ENCODE measurements at regions not wholly inside any gene's neighbourhood (a gene's known extent, or its start where the extent isn't known, plus 50 kb on each side); places are given as distances from the start of the nearest gene placed in this dataset.

DNA sequence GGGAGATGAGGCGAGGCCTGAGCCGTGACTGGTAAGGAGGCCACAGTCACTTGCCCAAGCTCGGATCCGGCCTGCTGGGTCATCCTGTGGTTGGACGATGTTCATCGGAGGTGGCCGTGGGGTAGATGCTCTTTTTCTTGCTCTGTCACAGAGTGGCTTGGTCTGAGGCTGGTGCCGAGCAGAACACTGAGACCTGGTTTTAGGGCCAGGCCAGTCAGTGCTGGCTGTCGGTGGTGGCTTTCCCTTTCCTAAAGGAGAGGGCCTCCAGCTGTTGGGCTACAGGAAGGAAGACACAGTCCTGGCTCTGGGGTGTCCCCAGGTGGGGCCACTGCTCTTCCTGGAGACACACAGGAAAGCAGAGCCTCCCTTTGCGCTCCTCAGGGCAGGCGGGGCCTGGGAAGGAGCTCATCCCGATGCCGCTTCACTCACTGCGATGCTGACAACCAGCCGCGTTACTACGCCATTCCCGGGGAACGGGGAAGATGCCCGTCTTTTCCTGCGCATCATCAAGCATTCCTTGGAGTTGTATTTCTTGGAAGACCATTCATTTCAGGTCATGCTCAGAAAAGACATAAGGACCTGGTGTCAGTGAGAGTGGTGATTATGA is 254.8 kb upstream of the IRX4 start:
- DNase-seq = no peak

- peak in 1 of 2 experiments; percentile 59 for DNase-seq
Observed at GRCh38 chr5:2136728-2137333, 254.1 kb upstream of the IRX4 start.

GRCh38 chr5:2135833-2136232 is 253.1 kb upstream of the IRX4 start:
- no peak for DNase-seq

GRCh38 chr5:2135354-2135753 is 252.6 kb upstream of the IRX4 start:
- DNase-seq = no peak

- no peak for DNase-seq
Observed at GRCh38 chr5:2134543-2135292, 252.0 kb upstream of the IRX4 start.

- DNase-seq = no peak
Observed at GRCh38 chr5:2133936-2134335, 251.2 kb upstream of the IRX4 start.

DNA sequence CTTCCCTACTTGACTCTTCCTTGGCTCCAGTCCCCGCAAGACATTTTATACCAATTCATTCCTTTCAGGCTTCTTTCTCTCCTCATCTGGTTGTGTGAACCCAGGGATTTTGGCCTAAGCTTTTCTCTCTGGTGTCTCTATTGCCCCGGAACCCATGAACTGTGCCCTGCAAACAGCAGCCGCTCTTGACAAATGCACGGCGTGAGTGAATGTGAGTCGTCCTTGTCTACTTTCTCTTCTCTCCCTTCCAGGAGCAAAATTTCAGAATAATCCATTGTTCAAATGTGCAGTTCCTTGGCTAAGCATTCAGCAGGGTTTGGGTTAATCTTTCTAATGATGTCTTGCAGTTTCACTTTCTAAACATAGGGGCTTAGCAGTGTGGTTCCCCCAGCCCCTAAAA is 250.4 kb upstream of the IRX4 start:
- no peak for DNase-seq

DNA sequence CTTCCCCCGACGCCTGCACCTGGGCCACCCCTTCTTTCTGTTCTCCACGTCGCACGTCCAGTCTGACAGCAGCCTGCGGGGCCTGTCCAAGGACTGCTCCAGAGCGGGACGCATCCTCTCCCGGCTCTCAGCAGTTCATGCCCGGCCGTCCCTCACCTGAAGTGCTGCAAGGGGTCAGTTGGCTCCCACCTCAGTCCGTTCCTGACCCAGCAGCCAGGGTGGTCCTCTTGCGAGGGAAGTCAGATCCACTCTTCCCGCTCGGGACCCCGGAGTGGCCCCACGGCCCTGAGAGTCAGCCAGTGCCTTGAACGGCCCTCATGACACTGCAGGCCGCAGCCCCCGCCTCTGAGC is 249.7 kb upstream of the IRX4 start:
- DNase-seq = no peak

- no peak for DNase-seq
Observed at GRCh38 chr5:2131826-2132496, 249.2 kb upstream of the IRX4 start.

DNA sequence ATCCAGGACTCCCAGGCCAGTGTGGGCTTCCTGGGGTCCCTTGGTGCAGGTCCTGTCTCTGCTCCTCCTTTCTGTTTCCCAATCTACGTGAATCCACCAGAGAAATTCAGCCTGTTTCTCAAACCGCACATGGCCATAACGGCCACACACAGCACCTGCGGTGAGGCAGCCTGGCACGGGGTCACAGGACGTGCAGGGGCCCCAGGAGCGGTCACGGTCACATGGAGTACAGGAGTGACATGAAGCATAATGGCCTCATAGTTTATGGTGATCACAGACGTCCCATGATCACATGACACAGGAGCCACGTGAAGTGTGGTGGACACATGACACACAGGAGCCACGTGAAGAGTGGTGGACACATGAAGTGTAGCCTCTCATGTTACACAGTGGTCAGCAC is 248.5 kb upstream of the IRX4 start:
- DNase-seq = no peak

GRCh38 chr5:2130361-2130760 is 247.6 kb upstream of the IRX4 start:
- DNase-seq = no peak

GRCh38 chr5:2129568-2130272 is 247.0 kb upstream of the IRX4 start:
- DNase-seq = no peak

DNA sequence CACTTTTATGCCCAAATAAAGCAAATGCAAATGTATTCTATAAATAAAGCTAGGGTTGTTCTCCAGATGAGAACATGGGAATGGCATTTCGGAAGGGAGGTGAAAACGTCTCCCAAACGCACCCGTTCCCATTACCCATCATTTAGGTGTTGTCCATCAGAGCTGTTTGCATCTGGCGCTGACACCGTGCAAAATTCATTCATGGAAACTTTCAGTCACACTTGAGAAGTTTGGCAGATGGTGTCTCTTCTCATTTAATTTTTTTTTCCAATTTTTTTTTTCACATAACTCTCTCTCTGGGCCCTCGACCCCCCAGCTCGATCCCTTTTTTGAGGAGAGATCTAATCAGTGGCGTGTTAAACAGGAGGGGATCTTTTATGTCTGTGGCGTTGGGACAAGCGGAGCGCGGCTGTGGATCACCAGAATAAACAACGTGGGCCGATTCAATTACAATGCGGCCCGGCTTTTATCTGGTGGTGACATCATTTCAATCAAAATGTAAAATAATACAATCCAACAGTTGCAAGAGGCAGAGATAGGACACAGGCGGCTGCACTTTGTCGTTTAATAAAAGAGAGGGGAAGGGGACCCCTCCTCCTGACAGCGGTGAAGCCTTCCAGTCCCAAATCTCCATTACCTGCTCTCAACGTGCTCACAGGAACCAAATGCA is 246.1 kb upstream of the IRX4 start:
- DNase-seq = no peak

DNA sequence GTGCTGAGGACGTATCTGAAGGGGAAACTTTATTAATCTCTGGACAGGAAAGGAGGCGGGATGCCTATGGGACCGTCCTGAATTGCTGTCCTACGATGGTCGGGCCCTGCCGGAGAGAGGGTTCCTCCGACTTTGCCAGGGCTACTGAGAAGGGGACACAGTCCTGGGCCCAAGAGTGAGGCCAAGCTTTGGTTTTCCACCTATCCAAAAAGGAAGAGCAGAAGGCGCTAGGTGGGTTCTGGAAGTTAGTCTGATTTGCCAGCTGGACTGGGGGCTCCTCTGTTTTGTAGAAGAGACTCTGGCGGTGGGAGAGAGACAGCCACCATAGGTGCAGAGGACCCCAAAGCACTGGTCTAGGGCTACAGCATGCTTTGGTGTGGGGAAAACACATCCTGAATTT is 243.8 kb upstream of the IRX4 start:
- DNase-seq = no peak

GRCh38 chr5:2125901-2126265 is 243.2 kb upstream of the IRX4 start:
- no peak for DNase-seq

DNA sequence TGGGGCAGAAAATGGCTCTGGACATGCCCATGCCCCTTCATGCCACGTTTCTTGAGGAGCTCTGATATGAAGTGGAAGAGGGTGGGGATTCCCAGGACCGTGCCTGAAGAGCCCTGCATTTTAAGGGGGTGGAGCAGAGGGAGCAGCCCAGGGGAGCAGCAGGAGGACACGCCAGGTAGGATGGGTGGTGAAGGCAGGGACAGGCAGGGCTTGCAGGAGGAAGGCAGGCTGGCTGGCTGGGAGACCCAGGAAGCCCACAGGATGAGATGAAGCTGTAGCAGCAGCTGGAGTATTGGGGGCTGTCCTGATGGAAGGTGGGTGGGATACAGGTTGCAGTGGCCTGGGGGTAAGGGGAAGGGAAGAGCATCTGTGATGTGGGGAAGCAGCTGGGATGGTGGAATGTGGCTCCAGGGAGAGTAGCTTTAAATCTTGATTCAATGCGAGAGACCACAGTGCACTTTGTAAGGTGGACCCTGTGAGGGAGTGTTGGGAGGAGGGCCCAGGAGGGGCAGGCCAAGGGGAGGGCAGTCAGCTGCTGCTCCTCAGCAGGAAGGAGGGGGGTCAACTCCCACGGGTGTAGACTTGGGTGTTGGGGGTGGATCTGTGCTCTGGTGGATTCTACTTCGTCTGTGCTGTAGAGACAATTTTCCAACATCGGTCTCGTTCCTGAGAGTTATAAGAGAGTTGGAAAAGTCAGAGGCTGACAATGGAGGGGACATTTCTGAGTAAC is 242.6 kb upstream of the IRX4 start:
- no peak for DNase-seq

DNA sequence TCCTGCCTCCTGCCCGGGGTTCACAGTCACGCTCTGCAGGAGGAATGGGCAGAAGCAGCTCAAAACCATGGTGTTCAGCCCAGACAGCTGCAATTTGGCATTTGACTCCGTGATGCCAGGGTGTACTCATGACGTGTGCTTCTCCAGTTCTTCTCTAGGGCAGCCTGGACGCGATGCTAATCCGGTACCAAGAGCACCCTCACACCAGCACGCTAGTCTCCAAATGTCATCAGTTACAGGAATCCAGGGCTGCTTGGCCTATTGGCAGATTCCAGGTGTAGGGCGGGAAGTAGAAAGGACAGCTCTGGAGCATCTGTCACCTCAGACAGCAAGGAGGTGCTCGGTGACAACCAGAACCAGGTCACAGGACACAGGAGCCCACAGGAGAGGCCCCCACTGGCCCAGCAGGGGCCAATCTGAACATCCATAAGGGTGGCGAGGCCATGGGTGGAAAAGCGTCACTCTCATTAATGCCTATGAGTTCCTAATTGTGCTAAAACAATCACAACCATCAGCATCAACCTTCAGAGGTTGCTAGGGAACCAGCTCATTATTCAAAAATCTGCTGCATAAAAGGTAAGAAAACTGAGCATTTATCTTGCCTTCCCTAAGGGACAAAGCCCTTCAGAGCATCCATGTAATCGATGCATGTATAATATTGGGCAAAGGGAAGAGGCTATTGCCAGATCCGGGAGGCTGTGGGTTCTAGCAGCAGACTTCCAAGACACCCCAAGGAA is 241.9 kb upstream of the IRX4 start:
- no peak for DNase-seq

DNA sequence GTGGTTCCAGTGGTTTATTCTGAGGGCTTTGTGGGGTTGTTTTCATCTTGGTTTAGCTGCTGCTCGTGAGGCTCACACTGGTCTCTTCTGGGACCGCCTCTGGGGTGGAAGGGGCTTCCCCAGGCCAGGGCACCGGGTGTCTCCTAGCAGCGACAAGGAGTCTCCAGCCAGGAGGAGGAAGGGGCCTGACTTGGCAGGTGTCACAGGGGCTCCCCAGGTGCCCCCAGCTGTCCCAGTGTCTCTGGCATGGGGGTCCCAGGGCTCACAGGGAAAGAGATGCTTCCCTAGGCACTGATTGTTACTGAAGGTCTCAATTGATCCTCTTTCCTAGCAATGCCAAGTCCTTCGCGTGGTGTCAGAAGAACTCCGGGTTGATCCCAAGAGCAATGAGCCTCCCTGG is 241.1 kb upstream of the IRX4 start:
- DNase-seq = no peak

GRCh38 chr5:2120361-2120760 is 237.6 kb upstream of the IRX4 start:
- no peak for DNase-seq

GRCh38 chr5:2119573-2119972 is 236.8 kb upstream of the IRX4 start:
- no peak for DNase-seq

- DNase-seq = no peak
Observed at GRCh38 chr5:2113348-2114131, 230.8 kb upstream of the IRX4 start.

Data from stimulated activated CD4-positive, alpha-beta T cell treated with anti-CD3 and anti-CD28 coated beads, Interleukin-4, amount 100 ng/mL, for 4 hours (primary cell).